ENCODE measurements at regions not wholly inside any gene's neighbourhood (a gene's known extent, or its start where the extent isn't known, plus 50 kb on each side); places are given as distances from the start of the nearest gene placed in this dataset.
A peak's percentile ranks its signal among the peaks of the same experiment; 100 is the strongest.
"Not testable (repeated sequence)": the region's sequence is repeated elsewhere in the genome, so short reads cannot be mapped to it uniquely, and the experiment has no call there.

DNA sequence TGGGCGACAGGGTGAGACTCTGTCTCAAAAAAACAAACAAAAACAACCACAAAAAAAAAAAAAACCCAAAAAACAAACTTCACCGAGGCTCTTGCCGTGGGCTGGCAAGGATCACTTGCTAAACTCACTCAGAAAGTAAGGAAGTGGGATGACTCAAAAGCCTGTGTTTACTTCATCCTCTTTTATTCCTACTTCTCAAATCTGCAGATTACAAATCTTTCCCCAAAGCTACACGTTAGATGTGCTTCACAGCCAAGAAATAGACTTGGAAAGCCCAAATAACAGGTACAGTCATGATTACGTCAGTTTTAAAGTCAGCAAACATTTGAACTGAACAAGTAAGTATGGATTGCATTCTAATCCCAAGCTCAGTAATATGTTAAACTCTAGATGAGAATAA is 359.3 kb downstream of the ADGRL2 start:
- no peak for DNase-seq

DNA sequence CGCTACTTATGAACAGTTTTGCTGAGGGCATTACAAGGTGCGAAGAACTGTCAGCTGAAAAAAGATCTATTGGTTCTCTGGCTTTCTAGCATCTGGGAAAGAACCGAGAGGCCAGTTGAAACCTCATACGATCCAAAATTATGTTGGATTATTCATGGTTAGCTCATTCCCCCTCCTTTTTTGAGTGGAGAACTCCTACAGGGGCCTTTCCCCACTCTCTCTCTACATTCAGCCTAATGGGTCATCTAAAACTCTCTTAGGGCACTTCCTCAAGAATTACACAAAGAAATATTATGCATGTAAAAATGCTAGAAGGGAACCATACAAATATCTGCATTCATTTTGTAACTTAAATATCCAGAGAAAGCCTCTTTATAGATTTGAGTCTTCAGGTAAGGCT is 358.2 kb downstream of the ADGRL2 start:
- no peak for DNase-seq

DNA sequence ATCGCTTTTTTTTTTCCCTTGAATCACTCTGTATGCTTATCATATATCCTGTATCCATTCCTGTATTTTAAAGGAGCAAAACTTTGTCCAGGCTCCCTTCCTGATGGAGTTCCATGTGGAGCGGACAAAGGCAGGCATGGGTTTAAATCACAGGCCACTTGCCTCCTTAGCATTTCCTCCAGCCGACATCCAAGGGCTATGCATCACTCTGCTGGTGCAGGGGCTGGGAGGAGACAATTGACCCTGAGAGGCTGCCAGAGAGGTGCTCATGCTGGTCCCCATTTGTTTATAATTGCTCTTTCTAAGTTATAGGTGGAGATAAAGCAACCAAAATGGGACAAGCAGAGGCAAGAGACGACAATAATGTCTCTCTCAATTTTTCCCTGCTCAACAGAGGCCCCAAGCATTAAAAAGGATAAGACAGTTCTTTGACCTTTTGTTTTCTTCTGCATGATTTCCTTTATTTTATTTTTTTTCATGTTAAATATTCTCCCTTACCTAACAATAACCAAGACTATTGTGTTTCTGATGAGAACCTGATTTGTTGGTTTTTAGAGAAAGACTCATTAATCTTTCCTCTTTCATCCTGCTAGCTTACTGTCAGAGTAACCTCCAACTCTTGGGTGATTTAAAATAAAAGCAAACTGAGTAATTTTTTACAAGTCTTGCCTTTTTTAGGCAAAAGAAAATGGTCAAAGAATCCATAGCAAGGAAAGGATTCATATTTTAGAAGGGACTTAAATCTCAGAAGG is 353.7 kb downstream of the ADGRL2 start:
- no peak for DNase-seq

GRCh38 chr1:82153752-82154151 is 353.0 kb downstream of the ADGRL2 start:
- DNase-seq: no peak

DNA sequence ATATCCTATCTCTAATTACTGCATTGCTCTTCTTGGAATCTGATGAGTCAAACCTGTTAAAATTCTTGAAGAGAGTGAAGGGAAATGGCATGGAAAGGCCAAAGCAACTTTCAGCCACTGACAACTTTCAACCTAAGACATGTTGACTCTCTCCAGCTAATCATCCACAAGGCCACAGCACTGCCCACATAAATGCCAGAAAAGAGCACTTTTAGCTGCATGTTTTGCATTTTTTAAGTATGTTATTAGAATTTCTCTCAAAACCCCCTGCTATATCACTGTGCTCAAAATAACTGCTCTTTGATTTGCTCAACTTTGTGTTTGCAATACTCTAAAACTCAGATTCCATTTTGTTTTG is 352.5 kb downstream of the ADGRL2 start:
- no peak for DNase-seq

DNA sequence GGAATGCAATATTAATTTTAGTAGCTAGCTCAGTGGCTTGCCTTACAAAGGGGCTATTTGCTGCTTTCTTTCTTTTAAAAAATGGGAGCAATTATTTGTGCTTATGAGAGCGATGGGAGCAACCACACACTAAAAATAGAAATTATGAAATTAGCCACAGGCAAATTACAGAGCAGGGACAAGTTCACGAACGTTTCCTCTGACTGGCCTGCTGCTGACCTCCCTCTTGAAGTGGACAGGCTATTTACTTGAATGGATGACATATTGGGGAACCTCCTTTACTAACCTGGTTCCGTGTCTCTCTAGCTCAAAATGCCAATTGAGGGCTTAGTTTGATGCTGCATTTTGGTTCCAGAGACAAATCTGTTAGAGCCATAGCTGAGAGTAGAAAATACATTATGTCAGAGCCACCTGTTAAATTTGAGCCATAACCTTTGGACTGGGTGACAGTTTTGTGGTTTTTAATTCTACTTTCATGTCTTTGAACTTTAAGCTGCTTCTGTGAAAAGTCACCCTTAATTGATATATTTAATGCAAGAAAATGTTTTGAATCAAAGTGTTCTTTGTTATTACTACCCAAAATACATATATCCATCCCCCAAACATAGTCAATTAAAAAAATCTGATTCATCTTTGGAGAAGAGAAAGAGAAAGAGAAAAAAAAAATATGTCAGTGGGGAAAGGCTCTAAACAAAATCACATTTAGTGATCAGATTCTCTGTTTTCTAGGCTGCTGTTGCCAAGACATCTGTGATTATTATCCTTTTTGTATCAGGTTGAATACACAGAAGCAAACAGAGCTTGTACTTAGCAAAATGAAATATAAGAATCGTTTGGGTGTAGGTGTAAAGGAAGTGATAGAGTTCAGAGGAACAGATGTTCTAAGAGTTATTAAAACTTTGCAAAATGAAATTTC is 351.9 kb downstream of the ADGRL2 start:
- DNase-seq: no peak

DNA sequence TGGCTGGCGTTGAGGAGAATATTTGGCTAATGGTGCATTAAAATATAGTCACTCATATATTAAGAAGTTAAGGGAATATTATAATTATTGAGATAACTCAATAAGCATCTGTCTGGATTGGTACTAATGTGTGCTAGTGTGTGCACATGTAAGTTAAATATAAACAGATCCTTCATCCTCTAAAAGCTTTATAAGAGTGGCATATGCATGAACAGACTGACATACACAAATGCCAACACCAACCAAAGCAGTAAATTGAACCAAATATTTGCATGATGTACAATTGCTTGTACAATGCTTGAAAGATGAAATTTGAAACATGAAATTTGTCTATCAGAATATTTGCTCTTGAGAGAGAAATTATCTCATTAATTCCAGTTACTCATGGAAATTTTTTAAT is 344.9 kb downstream of the ADGRL2 start:
- no peak for DNase-seq

GRCh38 chr1:82143108-82143833 is 342.5 kb downstream of the ADGRL2 start:
- DNase-seq: no peak

DNA sequence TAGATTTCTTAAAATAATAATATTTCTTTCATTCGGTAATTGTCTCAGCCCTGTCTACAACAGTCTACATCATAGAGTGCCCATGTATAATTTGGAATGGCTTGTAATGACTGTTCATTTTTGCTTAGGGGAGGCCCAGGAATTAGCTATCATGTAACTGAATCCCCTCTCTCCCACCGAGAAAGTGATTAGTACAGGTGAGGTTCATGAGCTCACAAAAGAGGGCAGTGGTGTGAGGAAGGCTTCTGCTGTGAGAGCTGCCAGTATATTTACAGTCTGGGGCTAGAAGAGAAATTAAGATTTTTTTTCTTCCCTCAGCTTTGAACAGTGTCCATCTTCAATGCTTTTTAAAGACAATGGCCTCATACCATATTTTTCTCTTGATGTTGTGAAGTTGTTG is 340.7 kb downstream of the ADGRL2 start:
- no peak for DNase-seq

- no peak for DNase-seq
Observed at GRCh38 chr1:82139751-82140468, 339.2 kb downstream of the ADGRL2 start.

- DNase-seq: not testable (repeated sequence)
Observed at GRCh38 chr1:82136351-82136750, 335.6 kb downstream of the ADGRL2 start.

DNA sequence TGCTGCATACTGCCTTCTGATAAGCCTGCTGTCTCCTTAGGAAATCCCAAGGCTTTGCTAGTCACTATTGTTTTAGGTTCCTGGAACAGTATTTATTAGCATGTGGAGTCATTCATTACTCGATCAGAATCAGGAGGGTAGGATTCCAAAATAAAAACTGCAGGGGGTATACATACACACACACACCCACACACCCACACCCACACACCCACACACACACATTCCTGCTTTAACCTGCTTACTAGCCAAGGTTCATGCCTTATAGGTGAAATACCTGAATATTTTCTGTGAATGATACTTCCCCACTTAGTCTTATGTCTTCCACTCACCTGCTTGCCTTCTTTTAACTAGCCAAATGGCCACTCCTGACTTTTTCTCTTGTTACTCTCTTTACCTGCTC is 325.1 kb downstream of the ADGRL2 start:
- no peak for DNase-seq

- peak; percentile 3 for DNase-seq
Observed at GRCh38 chr1:82125119-82125518, 324.4 kb downstream of the ADGRL2 start.

- no peak for DNase-seq
Observed at GRCh38 chr1:82121421-82121820, 320.7 kb downstream of the ADGRL2 start.

- no peak for DNase-seq
Observed at GRCh38 chr1:82116105-82116504, 315.4 kb downstream of the ADGRL2 start.

GRCh38 chr1:82114887-82115286 is 314.2 kb downstream of the ADGRL2 start:
- DNase-seq: no peak

GRCh38 chr1:82110366-82111254 is 309.9 kb downstream of the ADGRL2 start:
- peak; percentile 24 for DNase-seq

GRCh38 chr1:82108843-82109242 is 308.1 kb downstream of the ADGRL2 start:
- DNase-seq: no peak

DNA sequence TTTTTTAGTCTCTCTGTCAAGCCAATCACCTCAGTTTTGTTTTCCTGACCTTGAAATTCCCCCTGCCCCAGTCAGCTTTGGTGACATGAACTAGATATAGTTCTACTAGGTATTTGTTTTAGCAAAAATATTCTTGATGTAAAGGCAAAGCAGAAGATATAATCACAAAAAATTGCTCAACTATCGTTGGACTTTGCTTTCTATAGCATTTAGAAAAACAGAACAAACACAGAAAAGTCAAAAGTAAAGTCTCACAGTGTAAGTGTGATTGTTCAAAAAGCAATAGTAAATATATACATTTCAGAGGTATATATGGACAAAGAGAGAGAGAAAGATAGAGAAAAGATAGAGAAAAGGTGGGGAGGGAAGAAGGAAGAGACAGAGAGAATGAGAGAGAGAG is 305.9 kb downstream of the ADGRL2 start:
- DNase-seq: no peak

DNA sequence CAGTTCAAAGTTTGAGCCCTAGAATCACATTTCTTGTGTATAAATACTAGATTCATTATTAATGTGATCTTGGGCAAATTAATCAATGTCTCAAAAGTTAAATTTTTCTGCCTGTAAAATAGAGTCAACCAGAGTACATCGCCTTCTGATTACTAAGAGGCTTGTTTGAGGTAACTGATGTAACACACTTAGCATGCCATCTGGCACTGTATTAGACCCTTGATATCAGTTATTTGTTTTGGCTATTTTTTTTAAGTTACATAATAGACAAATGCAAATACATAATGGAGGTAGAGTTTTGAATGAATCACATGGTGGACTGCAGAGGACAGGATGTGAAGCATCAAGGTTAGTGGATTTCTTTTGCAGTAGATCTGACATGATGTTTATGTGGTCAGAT is 298.4 kb downstream of the ADGRL2 start:
- DNase-seq: no peak

DNA sequence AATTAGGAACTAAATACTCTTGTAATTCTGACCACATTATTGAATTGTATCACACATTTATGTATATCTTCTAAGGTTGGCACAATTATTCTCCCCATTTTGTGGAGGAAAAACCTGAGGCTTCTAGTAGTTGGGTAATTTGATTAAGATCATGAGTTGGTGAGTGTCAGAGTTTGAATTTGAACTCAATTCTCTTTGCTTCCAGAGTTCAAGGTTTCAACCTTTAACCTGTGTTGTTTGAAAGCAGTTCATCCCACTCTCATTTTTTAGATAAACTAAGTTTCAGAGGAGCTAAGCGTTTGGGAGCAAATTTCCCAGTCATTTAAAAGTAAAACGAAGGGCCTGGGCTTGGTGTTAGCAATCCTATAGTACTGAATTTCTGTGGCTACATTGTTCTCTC is 293.4 kb downstream of the ADGRL2 start:
- DNase-seq: no peak

GRCh38 chr1:82091729-82092128 is 291.0 kb downstream of the ADGRL2 start:
- DNase-seq: no peak
